Body of pancreas (tissue), 4 donors: ENCODE measurements at regions not wholly inside any gene's neighbourhood (a gene's known extent, or its start where the extent isn't known, plus 50 kb on each side); places are given as distances from the start of the nearest gene placed in this dataset.

ENCODE experiments used
- POLR2A ChIP-seq, 3 donors: fragments of 450-650 bp; IDR thresholded peaks; one replicate each; pipeline ENCODE4 v1.6.1; 2016; ENCODE audit warnings: antibody characterized with exemption in 3 of 3, mild to moderate bottlenecking in 2 of 3
- TF ChIP-seq, protein P1 (sequence below), 7 experiments: fragments of 450-650 bp in 4 of 7; fragments of 200-600 bp in 3 of 7; sonication (generic) in 3 of 7; IDR thresholded peaks; one replicate each; pipeline ENCODE4 v1.5.1; 2016 to 2019; ENCODE audit warnings: antibody characterized with exemption in 7 of 7

DNA sequence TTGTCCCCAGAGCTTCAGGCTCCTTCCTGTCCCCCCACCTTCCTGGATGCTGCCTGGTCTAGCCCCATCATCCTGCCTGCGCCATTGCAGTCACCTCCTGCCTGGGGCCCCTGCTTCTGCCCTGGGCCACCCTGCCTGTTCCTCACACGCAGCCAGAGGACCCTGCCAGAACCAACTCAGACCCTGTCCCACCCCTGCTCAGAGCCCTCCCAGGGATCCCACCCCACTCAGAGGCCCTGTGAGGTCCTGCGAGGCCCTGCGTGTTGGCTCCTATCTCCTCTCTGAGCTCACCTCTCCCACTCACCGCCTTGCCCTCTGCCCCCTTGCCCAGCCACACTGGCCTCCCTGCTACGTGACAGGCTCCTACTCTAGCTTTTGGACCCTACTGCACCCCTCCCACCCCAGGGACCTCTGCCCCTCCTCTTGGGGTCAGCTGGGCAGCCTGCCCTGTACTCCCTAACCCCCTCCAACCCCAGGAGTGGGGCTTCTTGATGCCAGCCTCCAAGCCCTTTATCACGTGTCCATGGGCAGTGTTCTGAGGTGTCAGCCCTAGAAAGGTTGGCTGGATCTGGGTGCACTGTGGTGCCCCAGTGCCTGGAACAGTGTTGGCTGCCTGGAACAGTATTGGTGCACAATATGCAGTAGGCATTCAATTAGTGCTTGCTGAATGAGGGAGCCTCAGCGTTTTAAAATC, 68.3 kb downstream of the CEBPB start:
- TF ChIP-seq, protein P1, sequence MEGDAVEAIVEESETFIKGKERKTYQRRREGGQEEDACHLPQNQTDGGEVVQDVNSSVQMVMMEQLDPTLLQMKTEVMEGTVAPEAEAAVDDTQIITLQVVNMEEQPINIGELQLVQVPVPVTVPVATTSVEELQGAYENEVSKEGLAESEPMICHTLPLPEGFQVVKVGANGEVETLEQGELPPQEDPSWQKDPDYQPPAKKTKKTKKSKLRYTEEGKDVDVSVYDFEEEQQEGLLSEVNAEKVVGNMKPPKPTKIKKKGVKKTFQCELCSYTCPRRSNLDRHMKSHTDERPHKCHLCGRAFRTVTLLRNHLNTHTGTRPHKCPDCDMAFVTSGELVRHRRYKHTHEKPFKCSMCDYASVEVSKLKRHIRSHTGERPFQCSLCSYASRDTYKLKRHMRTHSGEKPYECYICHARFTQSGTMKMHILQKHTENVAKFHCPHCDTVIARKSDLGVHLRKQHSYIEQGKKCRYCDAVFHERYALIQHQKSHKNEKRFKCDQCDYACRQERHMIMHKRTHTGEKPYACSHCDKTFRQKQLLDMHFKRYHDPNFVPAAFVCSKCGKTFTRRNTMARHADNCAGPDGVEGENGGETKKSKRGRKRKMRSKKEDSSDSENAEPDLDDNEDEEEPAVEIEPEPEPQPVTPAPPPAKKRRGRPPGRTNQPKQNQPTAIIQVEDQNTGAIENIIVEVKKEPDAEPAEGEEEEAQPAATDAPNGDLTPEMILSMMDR (IDR thresholded peaks at IDR 0.05): no peak
- TF ChIP-seq POLR2A (IDR thresholded peaks at IDR 0.05): no peak
